ENCODE measurements at regions not wholly inside any gene's neighbourhood (a gene's known extent, or its start where the extent isn't known, plus 50 kb on each side); places are given as distances from the start of the nearest gene placed in this dataset.
"Not testable (repeated sequence)": the region's sequence is repeated elsewhere in the genome, so short reads cannot be mapped to it uniquely, and the experiment has no call there.

DNA sequence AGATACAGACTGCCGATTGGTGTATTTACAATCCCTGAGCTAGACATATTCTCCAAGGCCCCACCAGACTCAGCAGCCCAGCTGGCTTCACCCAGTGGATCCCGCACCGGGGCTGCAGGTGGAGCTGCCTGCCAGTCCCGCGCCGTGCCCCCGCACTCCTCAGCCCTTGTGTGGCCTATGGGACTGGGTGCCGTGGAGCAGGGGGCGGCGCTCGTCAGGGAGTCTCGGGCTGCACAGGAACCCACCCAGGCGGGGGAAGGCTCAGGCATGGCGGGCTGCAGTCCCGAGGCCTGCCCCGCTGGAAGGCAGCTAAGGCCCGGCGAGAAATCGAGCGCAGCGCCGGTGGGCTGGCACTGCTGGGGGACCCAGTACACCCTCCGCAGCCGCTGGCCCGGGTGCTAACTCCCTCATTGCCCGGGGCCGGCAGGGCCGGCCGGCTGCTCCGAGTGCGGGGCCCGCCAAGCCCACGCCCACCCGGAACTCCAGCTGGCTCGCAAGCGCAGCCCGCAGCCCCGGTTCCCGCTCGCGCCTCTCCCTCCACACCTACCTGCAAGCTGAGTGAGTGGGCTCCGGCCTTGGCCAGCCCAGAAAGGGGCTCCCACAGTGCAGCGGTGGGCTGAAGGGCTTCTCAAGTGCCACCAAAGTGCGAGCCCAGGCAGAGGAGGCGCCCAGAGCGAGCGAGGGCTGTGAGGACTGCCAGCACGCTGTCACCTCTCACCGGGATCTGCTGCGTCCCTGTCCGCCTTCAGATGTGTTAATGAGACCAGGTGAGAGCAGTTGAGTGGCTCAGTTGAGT is 137.8 kb upstream of the LCORL start:
- not testable (repeated sequence) for DNase-seq (ENCODE audit: low read depth)

DNA sequence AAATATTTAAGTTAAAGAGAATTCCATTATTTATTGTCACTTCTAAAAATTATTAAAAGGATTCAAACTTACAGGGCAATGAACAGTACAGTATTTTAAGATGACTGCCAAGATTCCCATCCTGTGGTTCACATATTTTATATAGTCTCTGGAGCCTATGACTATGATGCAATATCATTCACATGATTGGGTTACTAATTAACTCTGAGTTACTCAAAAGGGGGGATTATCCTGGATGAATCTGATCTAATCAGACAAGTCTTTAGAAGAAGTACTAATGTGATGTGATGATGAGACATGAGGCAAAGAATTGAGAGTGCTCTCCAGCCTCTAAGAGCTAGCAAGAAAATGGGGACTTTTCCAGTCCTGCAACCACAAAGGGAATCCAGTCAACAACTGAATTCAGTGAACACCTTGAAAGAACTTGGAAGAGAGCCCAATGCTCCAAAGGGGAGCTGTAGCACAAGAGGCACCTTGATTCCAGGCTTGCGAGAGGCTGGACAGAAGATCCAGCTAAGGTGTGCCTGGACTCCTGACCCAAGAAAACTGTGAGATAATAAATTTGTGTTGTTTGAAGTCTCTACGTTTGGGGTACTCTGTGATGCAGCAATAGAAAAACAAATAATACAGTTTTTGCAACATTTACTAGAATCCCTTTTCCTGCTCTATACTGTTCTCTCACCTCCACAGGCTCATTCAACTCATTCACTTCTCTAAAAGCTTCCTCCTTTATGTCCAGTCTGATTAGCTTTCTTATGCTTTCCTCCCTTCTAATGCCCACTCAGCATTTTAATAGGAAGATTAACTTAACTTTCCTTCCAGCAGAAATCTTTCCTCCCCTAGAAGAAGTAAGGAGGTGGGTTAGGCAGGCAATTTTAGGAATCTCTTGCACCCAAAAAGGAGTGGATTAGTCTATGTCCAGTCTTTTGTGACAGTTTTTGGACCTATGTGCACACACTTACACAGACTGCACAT is 133.8 kb upstream of the LCORL start:
- DNase-seq (ENCODE audit: low read depth), result no peak

DNA sequence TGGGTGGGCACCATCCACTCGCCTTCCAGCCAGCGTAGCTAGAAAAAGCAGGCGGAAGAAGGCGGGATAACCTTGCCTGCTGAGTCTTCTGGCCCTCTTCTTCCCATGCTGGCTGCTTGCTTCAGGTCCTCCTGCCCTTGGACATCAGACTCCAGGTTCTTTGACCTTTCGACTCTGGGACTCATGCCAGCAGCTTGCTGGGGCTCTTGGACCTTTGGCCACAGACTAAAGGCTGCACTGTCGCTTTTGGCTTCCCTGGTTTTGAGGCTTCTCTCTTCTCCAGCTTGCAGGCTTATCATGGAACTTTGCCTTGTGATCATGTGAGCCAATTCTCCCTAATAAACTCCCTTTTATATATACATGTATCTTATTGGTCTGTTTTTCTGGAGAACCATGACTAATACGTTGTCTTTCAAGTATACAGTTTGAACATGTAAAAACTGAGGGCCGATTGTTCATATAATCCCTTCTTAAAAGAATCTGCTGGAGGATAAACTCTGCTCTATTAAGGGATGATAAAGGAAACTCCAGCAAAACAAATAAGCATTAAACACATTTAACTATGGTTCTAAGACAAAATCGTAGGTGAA is 116.6 kb upstream of the LCORL start:
- DNase-seq (ENCODE audit: low read depth), result no peak

DNA sequence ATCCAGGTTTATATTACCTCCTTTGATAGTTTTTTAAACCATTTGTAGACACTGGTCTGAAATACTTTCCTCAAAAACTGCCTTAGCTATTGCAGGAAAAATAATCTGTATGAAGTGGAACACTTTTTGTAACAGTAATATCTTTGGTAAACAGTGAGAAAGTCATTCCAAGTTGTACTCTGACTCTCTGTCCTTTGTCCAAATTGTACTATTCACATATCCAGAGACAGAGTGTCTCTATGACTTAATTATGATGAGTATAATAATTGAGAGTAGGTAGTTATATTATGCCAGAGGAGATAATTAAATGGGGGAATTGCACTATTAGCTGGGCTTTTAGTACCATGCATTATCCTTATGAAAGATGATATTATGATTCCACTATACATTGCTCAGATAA is 112.6 kb upstream of the LCORL start:
- DNase-seq (ENCODE audit: low read depth), result no peak

DNA sequence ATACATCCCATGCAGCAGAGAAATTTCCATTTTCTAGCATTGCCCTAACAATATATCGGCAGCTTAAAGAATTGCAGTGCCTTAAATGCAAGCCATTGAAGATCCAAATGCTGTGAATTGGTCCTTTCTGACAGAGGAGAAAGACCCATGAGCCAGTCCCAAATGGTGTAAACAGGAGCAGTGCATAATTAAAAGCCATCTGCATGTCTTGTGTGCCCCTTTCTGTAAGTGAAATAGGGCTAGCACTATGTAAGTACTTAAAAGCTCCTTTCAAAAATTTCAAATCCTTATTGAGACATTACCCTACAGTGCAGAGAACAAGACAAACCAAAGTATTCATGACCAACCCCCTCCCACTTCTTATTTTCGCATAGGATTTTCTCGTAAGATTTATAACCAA is 108.7 kb upstream of the LCORL start:
- DNase-seq (ENCODE audit: low read depth), result no peak

DNA sequence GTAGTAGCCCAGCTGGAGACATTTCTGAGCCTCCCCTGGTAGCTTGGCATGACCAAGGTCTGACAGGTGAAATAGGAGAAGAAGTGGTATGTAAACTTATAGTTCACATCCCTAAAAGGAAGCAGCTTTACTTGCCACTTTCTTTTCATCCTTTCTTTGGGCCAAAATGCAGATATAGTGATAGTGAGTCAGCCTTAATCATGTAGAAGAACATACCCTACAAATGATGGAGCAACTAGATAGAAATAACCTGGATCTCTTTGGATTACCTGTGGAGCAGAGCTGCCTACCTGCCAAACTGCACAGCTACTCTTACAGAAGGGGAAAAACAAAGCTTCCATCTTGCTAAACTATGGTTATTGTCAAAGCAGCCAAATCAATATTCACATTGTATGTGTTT is 106.7 kb upstream of the LCORL start:
- DNase-seq (ENCODE audit: low read depth), result no peak

DNA sequence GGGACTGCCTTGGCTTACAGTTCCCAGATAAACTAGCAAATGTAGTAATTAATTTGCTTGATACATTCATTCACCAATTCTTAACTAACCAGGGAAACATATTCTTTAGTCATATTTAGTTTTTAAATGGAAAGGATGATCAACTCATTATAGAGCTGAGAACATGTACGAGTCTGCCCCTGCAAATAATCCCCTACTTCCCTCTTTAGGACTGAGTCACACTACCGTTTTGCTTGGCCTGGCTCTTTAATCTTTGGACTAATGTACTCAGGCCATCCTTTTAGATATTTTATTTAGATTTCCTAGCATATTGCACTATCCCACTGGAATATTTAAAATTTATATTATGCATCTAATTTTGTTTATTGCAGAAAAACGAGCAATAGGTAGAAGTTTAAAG is 105.5 kb upstream of the LCORL start:
- no peak for DNase-seq (ENCODE audit: low read depth)

DNA sequence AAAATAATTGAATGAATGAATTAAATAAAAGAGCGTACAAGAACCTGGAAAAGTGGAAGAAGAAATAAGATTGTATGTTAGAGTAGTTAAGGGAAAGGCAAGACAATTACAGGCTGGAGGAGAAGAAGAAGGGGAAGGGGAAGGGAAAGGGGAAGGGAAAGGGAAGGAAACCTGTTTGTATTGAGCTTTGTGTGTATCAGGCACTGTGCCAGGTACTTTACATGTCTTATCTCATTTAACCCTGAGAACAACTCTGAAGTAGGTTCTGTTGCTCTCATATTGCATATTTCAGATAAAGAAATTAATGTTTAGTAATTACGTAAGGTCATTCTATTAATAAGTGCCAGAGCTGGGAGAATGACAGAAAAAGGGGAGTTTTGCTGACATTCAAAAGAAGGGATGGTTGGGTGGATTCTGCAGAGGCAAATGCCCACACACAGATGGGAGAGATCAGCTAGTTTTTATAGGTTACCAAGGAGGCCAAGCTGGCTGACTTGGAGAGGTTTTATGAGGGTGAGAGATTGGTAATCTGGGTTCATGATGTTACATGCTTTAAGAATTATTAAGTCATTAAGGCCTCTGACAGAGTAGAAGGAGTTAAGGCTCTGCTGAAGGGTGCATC is 92.3 kb upstream of the LCORL start:
- no peak for DNase-seq (ENCODE audit: low read depth)

DNA sequence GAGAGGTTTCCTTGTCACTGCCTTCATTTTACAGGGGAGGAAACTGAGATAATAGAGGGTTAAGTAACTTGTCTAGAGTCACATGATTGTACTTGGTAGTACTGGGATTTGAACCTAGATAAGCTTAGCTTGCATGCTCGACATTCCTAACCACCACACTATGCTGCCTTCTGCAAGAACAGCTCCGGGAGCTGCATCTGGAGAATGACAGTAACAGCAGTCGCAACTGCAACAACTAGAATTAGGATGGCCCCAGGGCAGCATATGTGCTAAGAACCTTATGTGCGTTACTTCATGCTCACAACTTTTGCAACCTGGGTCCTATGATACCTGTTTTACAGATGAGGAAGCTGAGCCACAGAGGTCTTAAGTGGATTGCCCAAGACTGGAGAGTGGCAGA is 89.5 kb upstream of the LCORL start:
- DNase-seq (ENCODE audit: low read depth), result no peak

DNA sequence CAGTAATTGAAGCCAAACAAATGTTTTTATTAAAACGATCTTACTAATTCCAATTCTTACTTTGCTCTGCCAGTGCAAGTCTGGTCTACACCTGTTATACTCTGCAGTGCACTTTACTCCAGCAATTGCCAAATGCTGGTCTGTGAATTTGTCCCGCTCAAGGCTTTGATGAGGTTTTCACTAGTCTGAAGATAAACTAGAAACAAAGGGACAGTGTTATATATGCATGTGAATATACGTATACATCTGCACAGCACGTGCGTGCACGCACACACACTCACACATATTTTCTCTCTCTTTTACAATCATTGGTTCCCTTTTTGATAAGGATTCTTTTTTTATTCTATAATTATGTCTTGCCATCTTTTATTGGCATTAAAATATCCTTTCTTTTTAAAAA is 88.5 kb upstream of the LCORL start:
- no peak for DNase-seq (ENCODE audit: low read depth)

DNA sequence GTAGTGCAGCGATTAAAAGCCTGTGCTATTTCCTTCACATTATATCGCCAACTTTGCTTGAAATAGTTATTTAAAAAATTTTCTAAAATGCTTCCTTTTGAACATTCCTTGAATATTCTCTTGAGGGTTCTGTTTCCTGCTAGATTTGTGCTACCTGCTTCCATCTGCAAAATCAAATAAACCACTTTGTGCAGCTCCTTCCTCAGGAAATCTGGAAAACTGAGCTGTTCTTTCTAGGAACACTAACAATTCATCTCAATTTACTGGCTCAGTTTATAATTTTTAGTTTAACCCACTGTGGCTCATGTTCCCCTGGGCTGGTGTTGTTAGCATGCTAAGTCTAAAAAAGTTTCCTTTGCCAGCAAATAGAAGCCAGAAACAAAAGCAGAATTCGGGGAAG is 88.1 kb upstream of the LCORL start:
- no peak for DNase-seq (ENCODE audit: low read depth)

DNA sequence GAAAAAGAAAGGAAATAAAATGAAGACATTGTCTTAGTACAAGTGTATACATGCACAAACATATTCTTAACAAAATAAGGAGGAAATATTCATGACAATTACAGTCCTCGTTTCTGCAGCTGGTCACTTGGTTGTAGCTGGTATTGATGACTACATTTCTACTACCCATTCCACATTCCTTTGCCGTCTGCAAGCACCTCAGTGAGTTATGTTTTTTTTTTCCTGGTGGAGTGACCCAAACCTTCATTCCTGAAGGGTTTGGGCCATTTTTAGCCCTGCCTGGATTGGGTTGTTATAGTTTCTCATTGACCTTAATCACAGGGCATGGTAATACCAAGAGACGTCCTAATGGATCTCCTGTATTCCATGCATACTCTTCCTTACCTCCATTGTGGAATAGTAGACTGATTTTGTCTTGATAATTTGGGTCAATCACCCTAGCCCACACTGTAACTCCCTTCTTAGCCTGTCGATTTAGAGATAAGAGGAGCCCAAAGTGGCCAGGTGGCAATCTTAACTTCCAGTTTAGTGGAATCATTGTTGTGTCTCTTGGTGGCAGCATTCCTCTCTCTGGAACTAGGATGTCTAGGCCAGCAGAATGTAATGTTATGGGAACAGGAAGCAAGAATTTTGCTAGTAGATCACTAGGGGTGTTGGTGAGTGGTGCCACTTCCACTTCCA is 86.4 kb upstream of the LCORL start:
- not testable (repeated sequence) for DNase-seq (ENCODE audit: low read depth)

DNA sequence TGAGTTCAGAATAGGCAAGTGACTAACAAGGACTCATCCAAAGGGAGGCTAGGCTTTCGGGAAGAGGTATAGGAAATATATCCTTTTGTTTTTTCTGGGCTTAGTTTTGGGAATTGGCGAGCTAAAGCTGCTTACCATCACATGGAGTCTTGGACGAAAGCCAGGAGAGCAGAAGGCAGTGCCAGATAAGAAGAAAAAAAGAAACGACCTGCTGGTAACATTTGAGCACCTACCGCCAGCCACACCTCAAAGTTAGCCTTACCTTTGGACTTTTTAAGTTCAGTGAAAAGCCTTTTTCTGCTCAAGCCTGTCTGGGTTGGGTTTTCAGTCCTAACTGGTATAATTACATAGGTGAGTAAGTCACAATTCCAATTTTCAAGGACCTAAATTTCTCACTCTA is 85.1 kb upstream of the LCORL start:
- no peak for DNase-seq (ENCODE audit: low read depth)

DNA sequence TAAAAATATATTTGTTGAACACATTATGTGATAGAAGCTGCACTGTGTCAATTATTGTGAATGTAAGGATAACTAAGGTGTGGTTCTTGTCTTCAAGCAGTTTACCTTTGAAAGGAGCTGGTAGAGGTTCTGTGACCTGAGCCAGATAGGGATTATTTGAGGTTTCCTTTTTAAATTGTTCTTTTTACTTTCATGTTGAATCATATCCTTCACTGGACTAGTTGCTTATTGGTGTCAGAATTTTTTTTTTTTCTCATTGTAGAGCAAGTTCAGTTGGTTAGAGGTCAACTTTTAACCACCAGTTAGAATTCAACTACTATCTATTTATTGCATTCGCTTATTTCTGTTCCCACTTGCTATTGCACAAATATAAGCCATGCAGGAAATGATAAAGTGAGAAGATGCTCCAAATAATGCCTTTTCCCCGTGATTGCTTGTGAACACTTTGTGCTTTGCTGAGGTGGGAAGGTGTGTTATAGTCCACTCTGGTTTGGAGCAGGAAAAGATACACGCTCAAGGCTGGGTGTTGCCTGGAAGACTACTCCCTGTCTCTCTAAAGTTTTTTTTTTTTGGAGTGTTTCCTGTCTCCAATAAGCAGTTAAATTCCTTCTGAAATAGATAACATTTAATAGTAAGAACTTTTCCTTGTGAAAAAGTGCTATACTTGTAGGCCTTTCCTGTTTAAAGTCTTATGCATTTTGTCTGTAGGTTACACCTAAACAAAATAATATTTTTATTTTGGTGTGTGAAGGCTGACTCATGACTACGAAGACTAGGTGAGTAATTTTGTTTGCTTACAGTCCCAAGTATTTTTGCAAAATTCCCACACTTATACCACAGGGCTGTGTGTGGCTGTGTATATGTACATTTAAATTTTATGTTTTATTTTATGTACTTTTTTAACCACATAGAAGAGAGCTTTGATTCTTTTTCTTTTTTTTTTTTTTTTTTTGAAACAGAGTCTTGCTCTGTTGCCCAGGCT is 83.8 kb upstream of the LCORL start:
- DNase-seq (ENCODE audit: low read depth), result no peak

DNA sequence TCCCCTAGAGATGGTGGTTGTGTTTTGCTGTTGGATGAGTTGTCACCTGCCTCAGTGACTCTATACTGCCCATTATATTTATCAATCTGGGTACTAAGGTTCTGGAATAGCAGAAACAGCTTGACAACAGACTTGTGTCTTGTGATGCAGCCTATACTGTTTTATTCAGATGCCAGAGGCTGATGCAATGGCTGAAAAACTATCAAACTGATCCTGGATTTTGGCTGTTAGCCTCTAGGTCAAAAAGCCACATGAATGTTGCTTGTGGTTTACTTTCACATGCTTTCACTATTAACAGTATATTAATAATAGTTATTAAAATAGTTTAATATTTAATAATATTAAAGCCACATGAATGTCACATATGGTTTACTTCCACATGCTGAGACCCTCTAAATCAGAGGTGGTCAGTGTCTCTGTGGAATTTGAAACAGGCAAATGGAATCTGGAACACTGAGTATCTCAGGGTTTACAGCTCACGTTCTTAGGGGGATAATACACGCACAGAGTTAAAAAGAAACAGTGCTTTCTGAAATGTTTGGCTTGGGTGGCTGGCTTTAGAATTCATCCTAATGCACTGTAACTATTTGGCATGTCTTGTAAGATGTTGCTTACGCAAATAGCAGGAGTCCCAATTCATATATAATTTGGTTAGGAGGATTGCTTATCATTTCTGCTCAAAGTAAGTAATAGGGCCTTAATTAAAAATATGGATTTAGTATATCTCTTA is 82.5 kb upstream of the LCORL start:
- DNase-seq (ENCODE audit: low read depth), result no peak

DNA sequence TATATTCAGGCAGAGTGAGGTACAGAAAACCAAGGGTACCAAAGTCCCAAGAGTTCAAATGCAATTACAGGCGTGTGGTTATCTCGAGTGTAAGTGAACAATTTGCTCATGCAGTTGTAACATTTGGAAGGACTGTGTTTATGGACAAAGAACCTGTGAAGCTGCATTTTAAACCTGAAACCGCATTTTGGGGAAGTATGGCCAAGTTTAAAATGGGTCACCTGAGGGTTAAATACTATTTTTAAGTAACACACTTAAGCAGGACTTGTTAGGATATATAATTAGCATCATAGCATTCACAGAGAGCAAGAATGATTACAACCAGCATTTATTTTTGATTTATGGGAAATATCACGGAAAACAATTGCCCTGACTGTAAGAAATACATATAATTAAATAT is 79.1 kb upstream of the LCORL start:
- no peak for DNase-seq (ENCODE audit: low read depth)

DNA sequence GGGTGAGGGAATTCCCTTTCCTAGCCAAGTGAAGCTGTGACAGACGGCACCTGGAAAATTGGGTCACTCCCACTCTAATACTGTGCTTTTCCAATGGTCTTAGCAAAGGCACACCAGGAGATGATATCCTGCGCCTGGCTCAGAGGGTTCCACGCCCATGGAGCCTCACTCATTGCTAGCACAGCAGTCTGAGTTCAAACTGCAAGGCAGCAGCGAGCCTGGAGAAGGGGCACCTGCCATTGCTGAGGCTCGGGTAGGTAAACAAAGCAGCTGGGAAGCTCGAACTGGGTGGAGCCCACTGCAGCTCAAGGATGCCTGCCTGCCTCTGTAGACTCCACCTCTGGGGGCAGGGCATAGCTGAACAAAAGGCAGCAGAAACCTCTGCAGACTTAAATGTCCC is 68.9 kb upstream of the LCORL start:
- DNase-seq (ENCODE audit: low read depth), result not testable (repeated sequence)

DNA sequence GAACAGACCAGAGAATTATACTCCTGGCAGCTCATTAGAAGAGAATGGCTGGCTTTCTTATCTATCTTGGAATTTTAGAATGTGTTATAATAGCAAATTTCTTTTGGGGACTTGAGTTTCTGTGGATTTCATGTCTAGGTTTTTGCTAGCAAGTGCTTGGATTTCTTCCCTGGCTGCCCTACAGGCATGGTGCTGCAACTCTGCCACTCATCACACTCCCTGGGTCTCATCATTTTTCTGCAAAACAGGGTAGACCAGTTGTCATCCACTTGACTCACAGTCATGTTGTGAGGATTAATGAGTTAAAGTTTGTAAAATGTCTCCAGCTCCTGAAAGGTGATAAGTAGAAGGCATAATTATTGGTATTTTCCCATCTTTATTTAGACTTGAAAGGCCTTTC is 60.7 kb upstream of the LCORL start:
- no peak for DNase-seq (ENCODE audit: low read depth)

DNA sequence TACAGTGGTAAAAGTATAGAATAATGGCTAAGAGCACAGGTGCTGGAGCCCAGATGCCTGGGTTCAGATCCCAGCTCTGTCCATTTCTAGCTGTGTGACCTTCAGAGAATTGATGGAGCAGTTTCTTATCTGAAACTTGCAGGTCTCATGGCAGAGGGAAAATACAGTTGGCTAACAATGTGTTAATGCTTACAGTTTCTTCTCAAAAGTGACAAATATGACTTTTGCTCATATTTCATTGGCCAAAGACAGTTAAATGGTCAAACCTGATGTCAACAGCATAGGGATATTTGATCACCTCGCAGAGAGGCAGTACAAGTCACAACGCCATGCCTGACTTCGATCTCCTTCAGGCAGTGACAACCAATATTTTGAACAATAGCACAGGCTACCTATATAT is 60.2 kb upstream of the LCORL start:
- DNase-seq (ENCODE audit: low read depth), result no peak

DNA sequence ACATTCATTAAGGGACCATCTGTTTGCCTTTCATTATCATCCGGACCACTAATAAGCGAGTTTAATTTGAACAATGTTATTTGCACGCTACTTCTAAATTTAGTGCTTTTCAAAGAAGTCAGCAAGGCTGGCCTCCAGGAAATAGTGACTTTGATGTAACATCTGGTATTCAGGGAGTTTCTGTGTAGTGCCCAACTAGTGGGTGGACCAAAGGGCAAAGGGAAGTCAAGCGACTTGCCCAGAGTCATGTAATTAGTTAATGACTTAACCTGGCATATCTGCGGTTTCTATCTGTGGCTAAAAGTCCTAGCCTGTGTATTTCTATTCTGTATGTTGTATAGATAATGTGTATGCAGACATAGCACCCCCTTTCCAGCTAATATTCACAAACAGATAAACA is 56.3 kb upstream of the LCORL start:
- no peak for DNase-seq (ENCODE audit: low read depth)
